NCI-H1436 treated with DMSO at 0.1 percent for 48 hours (cell line): ENCODE measurements at regions not wholly inside any gene's neighbourhood (a gene's known extent, or its start where the extent isn't known, plus 50 kb on each side); places are given as distances from the start of the nearest gene placed in this dataset.

Experiments used
- DNase-seq: peaks from one replicate; lab custom pipeline; 2025; lab: John Stamatoyannopoulos, UW

DNA sequence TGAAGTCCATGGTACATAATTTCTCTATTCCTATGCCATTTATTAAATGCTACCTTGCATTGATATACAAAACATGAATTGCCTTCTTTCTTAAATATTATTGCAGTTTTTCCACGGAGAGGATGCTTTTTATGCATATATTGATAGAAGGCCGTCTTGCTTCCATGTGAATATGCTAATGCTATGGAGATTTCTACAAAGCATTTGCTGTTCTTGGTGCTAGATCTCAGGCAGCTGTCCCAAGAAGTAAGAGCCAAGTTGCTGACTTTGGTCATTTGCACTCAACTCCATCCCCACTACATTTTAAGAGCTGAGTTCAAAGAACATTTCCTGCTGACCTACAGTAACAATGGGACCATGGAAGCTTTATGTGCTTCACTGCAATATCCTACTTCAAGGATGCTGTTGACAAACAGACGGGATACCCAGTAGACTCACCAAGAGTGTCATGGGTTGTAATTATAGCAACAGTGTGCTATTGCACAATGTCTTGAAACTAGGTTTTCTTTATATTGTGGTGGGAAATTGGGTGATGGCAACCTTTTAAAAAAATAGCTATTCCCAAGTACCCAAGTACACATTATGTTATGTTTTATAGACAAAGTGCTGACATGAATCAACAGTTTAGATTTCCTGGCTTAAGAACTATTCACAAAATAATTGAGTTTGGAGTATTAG is 1172.4 kb upstream of the PIK3C3 start:
- DNase-seq = no peak

DNA sequence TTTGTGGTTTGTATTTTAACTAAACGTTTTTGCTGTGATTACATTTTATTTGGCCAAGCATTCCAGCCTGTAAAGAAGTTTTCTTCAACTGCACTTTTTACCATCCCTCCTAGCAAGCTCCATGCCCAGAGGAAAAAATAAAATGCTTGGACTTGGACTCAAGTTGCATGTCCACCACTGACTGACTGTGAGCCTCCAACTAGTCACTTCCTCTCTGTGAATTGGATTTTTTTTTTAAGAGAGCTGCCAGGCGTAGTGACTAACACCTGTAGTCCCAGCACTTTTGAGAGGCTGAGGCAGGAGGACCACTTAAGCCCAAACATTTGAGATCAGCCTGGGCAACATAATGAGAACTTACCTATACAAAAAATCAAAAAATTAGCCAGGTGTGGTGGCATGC is 1185.2 kb upstream of the PIK3C3 start:
- no peak for DNase-seq

DNA sequence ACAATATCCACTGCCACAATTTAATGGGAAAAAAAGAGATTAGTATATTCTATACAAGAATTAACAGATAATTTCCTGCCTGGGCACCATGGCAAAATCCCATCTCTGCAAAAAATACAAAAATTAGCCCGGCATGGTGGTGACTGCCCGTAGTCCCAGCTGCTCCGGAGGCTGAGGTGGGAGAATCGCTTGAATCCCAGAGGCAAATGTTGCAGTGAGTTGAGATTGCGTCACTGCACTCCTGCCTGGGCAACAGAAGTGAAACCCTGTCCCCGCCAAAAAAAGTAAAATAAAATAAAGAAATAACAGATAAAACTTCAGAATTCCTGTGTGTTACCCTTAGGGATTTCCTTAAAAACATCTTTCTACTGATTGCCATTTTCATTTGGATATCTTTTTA is 1194.8 kb upstream of the PIK3C3 start:
- no peak for DNase-seq

GRCh38 chr18:40754477-40754876 is 1200.6 kb upstream of the PIK3C3 start:
- DNase-seq = no peak

GRCh38 chr18:40752316-40752715 is 1202.7 kb upstream of the PIK3C3 start:
- no peak for DNase-seq

DNA sequence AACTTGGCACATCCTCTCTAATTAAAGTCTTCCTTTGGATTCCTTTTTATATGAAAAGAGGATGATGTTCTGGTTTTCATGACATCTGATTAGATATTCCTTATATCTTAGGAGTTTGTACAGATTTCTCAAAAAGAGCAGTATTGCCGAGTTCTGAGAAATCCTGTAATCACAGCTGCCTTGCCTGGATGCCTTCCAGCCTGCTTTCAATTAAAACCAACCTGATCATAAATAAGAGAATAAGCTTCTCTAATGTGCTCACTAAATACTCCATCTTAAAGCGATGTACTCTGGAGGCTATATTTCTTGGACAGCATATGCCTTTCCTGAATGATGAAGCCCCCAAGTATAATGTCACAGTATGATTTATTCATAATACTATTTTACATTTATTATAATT is 1203.8 kb upstream of the PIK3C3 start:
- DNase-seq = no peak

DNA sequence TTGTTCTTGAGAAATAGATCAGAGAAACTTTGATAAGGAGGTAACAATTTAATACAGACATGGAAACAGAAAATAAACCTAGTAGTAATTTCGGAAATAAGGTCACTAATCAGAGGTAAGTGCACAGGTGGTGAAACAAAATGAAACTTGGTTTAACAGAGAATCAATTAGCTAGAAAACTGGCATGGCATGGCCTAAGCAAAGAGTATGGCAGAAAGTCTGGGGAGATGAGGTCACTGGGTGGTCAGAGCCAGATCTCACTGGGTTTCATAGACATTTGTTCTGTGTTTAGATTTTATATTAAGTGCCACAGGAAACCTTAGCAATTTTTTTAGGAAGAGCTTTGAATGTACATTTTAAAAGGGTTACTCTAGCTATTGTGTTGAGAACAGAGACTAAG is 1216.0 kb upstream of the PIK3C3 start:
- no peak for DNase-seq

GRCh38 chr18:40738321-40738880 is 1216.6 kb upstream of the PIK3C3 start:
- DNase-seq = no peak

GRCh38 chr18:40708726-40709125 is 1246.3 kb upstream of the PIK3C3 start:
- peak; percentile 1 for DNase-seq

DNA sequence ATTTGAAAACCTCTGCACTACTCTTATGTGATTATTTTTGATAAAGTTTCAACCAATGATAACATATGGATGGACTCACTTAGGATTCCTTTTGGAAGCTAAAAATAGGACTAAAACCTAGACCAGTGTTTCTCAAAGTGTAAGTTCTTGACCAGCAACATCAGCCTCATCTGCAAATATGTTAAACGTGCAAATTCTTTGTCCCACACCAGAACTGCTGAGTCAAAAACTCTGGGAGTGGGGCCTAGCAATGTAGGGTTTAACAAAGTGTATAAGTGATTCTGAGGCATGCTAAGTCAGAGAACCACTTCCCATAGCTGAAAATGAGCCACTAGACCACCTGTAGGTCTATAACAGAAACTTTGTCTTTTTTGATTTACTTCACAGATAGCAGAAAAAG is 1247.2 kb upstream of the PIK3C3 start:
- no peak for DNase-seq

DNA sequence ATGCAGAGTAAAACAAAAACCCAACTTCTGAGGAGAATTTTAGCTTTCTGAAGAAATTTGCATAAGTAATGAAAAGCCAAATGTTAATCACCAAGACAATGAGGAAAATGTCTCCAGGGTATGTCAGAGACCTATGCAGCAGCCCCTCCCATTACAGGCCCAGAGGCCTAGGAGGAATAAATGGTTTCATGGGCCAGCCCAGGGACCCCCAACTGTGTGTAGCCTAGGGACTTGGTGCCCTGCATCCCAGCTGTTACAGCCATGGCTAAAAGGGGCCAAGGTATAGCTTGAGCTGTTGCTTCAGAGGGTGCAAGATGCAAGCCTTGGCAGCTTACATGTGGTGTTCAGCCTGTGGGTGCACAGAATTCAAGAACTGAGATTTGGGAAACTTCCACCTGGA is 1256.9 kb upstream of the PIK3C3 start:
- no peak for DNase-seq

DNA sequence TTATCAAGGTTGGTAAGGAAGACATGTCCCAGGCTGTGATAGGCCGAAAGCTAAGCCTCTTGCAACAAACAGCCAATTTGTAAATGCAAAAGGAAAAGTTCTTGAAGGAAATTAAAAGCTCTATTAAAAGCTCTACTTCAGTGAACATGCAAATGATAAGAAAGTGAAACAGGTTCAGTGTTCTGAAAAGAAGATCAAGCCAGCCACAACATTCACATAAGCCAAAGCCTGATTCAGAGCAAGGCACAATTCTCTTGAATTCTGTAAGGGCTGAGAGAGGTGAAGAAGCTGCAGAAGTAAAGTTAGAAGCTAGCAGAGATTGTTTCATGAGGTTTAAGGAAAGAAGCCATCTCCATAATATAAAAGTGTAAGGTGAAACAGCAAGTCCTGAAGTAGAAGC is 1259.5 kb upstream of the PIK3C3 start:
- no peak for DNase-seq

- no peak for DNase-seq
Measured at GRCh38 chr18:40692871-40693270, 1262.2 kb upstream of the PIK3C3 start.

GRCh38 chr18:40690062-40690461 is 1265.0 kb upstream of the PIK3C3 start:
- no peak for DNase-seq

DNA sequence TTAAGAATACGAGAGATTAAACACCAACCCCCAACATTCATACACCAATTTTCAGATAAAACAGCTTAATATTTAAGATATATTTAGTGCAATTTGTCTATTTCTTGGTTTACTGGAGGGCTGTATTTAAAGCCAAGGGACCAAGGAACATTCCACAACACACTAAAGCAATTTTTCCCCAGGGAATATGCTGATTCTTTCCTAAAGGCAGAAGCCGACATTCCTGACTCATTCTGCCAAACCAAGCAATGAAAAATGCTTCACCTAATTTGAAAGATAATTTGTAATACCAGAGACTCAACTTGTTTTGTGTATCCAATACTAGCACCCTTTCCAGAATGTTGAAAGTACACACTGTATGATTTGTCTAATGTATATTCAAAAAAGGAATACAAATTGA is 1267.6 kb upstream of the PIK3C3 start:
- no peak for DNase-seq

DNA sequence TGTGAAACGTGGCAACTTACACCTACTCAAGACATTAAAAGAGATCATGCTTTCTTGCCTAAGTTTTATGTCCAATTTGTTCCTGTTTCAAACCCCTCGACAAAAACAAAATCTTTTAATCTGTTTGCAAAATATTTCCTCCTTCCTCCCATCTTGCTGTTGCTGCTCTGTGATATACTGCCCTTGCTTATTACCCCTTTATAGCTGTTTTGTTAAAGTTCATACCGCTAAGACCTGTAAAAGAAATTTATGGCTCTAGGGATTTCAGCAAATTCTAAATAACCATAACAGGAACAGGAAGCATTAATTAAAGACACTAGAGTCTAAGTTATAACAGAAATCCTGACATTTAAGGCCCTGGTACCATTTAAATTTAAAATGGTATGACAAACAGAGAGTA is 1268.2 kb upstream of the PIK3C3 start:
- DNase-seq = no peak

GRCh38 chr18:40685219-40685618 is 1269.8 kb upstream of the PIK3C3 start:
- no peak for DNase-seq

DNA sequence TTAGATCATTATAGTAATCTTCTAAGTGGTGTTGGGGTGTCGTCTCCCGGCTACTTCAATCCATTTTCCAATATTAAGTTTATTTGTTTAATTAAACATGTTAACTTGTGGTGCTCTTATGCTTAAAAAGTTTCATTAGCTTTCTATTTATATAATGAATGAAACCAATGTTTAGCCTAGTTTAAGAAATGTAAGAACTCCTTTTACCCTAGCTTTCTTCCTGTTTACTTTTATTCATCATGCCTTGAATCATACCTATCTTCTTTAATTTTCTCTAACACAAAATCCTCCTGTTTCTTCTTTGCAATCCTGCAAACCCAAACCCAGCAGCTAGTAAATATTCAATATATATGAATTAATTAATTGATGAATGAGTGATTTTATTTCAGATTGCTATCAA is 1276.7 kb upstream of the PIK3C3 start:
- no peak for DNase-seq

DNA sequence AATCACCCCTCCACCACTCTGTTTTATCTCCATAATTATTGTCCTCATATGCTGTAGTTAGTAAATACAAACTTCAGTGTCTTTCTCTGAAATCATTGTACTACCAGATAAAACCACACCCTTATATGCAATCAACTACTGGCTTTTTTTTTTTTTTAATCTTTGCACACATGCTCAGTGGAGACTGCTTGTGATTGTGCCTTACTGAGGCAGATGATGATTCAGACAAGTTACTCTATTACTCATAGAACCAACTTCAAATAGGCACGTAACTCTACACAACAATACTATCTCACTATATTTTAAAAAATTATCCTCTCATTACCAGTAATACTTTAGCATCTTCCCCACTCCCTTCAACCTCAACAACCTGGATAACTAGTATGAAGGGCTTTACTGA is 1278.4 kb upstream of the PIK3C3 start:
- DNase-seq = no peak

GRCh38 chr18:40673150-40673549 is 1281.9 kb upstream of the PIK3C3 start:
- no peak for DNase-seq

GRCh38 chr18:40672590-40672989 is 1282.4 kb upstream of the PIK3C3 start:
- DNase-seq = no peak

- no peak for DNase-seq
Measured at GRCh38 chr18:40670668-40671375, 1284.2 kb upstream of the PIK3C3 start.

GRCh38 chr18:40662898-40663437 is 1292.1 kb upstream of the PIK3C3 start:
- DNase-seq = no peak
